K562 (cell line): ENCODE measurements at regions not wholly inside any gene's neighbourhood (a gene's known extent, or its start where the extent isn't known, plus 50 kb on each side); places are given as distances from the start of the nearest gene placed in this dataset.

ENCODE experiments used
- ATAC-seq: fragments of 200-7000 bp; cut with Tn5 transposase; 3 replicates; pipeline ENCODE4 v1.9.1; 2020; ENCODE audit warnings: moderate library complexity
- BruUV-seq: library from RNA; stranded (reverse); fragments of 400-500 nt; replicated peaks from 2 replicates; lab custom pipeline; 2021; lab: Mats Ljungman, UMichigan
- CTCF ChIA-PET: fragments of 300-600 bp; formaldehyde crosslinking; extraction: SDS; loops from one replicate; lab custom pipeline; 2021; ENCODE audit warnings: low intra/inter-chr PET ratio; lab: Yijun Ruan, JAX
- POLR2A ChIA-PET: fragments of 300-600, 350-650 bp; sonication (Branson Sonifier 250); formaldehyde crosslinking; extraction: SDS; loops from one replicate; lab custom pipeline; 2021; ENCODE audit warnings: antibody characterized with exemption, inconsistent platforms; lab: Yijun Ruan, JAX
- DNase-seq, 4 experiments: peaks; one replicate each; pipeline versions ENCODE4 v3.0.0 to v3.0.0-alpha.2; 2011 to 2018; ENCODE audit warnings: low spot score in 3 of 4, mixed read lengths in 3 of 4; ENCODE audit errors: extremely low read depth in 1 of 4
- FAIRE-seq: peaks from 2 replicates; lab custom pipeline; 2011; peaks lifted over from hg19 to GRCh38; lab: Jason Lieb, UNC
- H2AFZ ChIP-seq: 2 replicates; pipeline ENCODE4 v1.6.0; 2011; ENCODE audit warnings: low read depth, low read length, control low read depth, inconsistent platforms
- H3K27ac ChIP-seq: fragments of 200-600 bp; 3 replicates; pipeline ENCODE4 v1.8.0; 2011; ENCODE audit warnings: low read depth, mild to moderate bottlenecking, control low read depth, inconsistent platforms, low read length, moderate library complexity, mixed read lengths; ENCODE audit errors: extremely low read depth
- H3K27me3 ChIP-seq, 2 experiments: fragments of 300-600 bp in 1 of 2; 2 replicates in 1 of 2; 3 replicates in 1 of 2; pipeline versions ENCODE4 v1.6.0 to v1.8.0; 2011; ENCODE audit warnings: inconsistent platforms in 2 of 2, low read length in 2 of 2, mild to moderate bottlenecking in 1 of 2, mixed read lengths in 1 of 2, moderate library complexity in 1 of 2; ENCODE audit not compliant: control insufficient read depth in 2 of 2, insufficient read depth in 2 of 2
- H3K36me3 ChIP-seq: fragments of 300-600 bp; 3 replicates; pipeline ENCODE4 v1.8.0; 2011; ENCODE audit warnings: mild to moderate bottlenecking, low read length, inconsistent platforms; ENCODE audit not compliant: control insufficient read depth, insufficient read depth
- H3K4me1 ChIP-seq, 2 experiments: fragments of 200-600 bp in 1 of 2; replicated peaks in 1 of 2; 2 replicates in 1 of 2; 3 replicates in 1 of 2; pipeline versions ENCODE4 v1.5.1 to v1.8.0; 2011; ENCODE audit warnings: inconsistent platforms in 2 of 2, low read length in 2 of 2, mild to moderate bottlenecking in 1 of 2, mixed read lengths in 1 of 2, moderate library complexity in 1 of 2; ENCODE audit not compliant: control insufficient read depth in 2 of 2, insufficient read depth in 2 of 2
- H3K4me2 ChIP-seq: 2 replicates; pipeline ENCODE4 v1.6.1; 2011; ENCODE audit warnings: low read length, control low read depth, inconsistent platforms, mixed read lengths; ENCODE audit not compliant: insufficient read depth
- H3K4me3 ChIP-seq: fragments of 200-600 bp; sonication (generic), shearing (Covaris generic); 2 replicates; pipeline ENCODE4 v1.5.1; 2016; ENCODE audit warnings: control low read depth, inconsistent platforms
- H3K79me2 ChIP-seq: fragments of 200-600 bp; 3 replicates; pipeline ENCODE4 v1.8.0; 2011; ENCODE audit warnings: low read length, inconsistent platforms; ENCODE audit not compliant: control insufficient read depth, insufficient read depth
- H3K9ac ChIP-seq, 2 experiments: 2 replicates each; pipeline versions ENCODE4 v1.6.0 to v1.6.1; 2011; ENCODE audit warnings: low read depth in 2 of 2, low read length in 2 of 2, control low read depth in 1 of 2, inconsistent platforms in 1 of 2, mild to moderate bottlenecking in 1 of 2, mixed read lengths in 1 of 2; ENCODE audit not compliant: insufficient read depth in 1 of 2
- H3K9me1 ChIP-seq: one replicate; pipeline ENCODE4 v1.6.0; 2011; ENCODE audit warnings: inconsistent platforms, mild to moderate bottlenecking, low read length, moderate library complexity; ENCODE audit not compliant: control insufficient read depth, insufficient read depth
- H3K9me3 ChIP-seq: replicated peaks from 2 replicates; pipeline ENCODE4 v1.5.1; 2011; ENCODE audit warnings: low read depth, low read length, inconsistent platforms; ENCODE audit not compliant: control insufficient read depth, insufficient read depth
- H4K20me1 ChIP-seq: replicated peaks from 2 replicates; pipeline ENCODE4 v1.6.1; 2011; ENCODE audit warnings: low read length, inconsistent platforms, mixed read lengths; ENCODE audit not compliant: control insufficient read depth, insufficient read depth
- ATF7 ChIP-seq: fragments of 450-650 bp; IDR thresholded peaks from 2 replicates; pipeline ENCODE4 v1.7.1; 2014; ENCODE audit warnings: mild to moderate bottlenecking, moderate library complexity
- BMI1 ChIP-seq: fragments of 150-350 bp; IDR thresholded peaks from 2 replicates; pipeline ENCODE4 v1.6.1; 2014; ENCODE audit warnings: low read length
- PHB2 ChIP-seq: fragments of 450-650 bp; IDR thresholded peaks from 2 replicates; pipeline ENCODE4 v1.6.1; 2017; ENCODE audit warnings: low read depth
- SMAD1 ChIP-seq: fragments of 150-350 bp; IDR thresholded peaks from 2 replicates; pipeline ENCODE4 v1.6.1; 2014; ENCODE audit warnings: low read length, low read depth; ENCODE audit not compliant: partially characterized antibody
- U2AF2 ChIP-seq: fragments of 200-400 bp; formaldehyde crosslinking; optimal IDR thresholded peaks from 2 replicates; pipeline ENCODE3; 2017; ENCODE audit warnings: low read depth, mild to moderate bottlenecking, low read length
- ZNF175 ChIP-seq: fragments of 200-800 bp; sonication (Bioruptor generic); IDR thresholded peaks from 2 replicates; pipeline ENCODE4 v1.6.1; 2016; ENCODE audit warnings: low read depth, mild to moderate bottlenecking, missing genetic modification characterization, missing compliant biosample characterization
- ZNF24 ChIP-seq: fragments of 450-650 bp; IDR thresholded peaks from 2 replicates; pipeline ENCODE4 v1.6.1; 2016
- ZSCAN29 ChIP-seq: fragments of 450-650 bp; IDR thresholded peaks from 2 replicates; pipeline ENCODE4 v1.6.1; 2017
- WGBS: fragments of 100-300 bp; shearing (Covaris generic); methylation state at CpG from one replicate; pipeline ENCODE4 v1.1.6; 2016; ENCODE audit warnings: low coverage, mixed read lengths; ENCODE audit not compliant: insufficient coverage; ENCODE audit errors: missing lambda C conversion rate; 5-methylcytosine and 5-hydroxymethylcytosine counted together
- in situ Hi-C: fragments of 300-500 bp; cut with MboI; formaldehyde crosslinking; loops from 4 replicates; pipeline ENCODE4 v1.15.0; 2018; ENCODE audit warnings: inconsistent platforms, mixed read lengths
- intact Hi-C: fragments of 100-400 bp; cut with micrococcal nuclease; formaldehyde crosslinking; loops from 2 replicates; pipeline ENCODE4 v1.14.2; 2022
- TF ChIP-seq, protein P1 (sequence below): fragments of 450-650 bp; formaldehyde crosslinking; conservative IDR thresholded peaks from 2 replicates; pipeline ENCODE4 v1.4.0; 2022; ENCODE audit warnings: mild to moderate bottlenecking, missing genetic modification characterization
- TF ChIP-seq, protein P2 (sequence below): fragments of 450-650 bp; formaldehyde crosslinking; IDR thresholded peaks from 2 replicates; pipeline ENCODE4 v1.4.0; 2022; ENCODE audit warnings: missing genetic modification characterization
- TF ChIP-seq, protein P3 (sequence below): fragments of 450-650 bp; formaldehyde crosslinking; IDR thresholded peaks from 2 replicates; pipeline ENCODE4 v1.4.0; 2020; ENCODE audit warnings: mild to moderate bottlenecking, moderate library complexity
- TF ChIP-seq, protein P4 (sequence below): fragments of 450-650 bp; IDR thresholded peaks from 2 replicates; pipeline ENCODE4 v1.6.1; 2017; ENCODE audit warnings: mild to moderate bottlenecking, moderate library complexity

DNA sequence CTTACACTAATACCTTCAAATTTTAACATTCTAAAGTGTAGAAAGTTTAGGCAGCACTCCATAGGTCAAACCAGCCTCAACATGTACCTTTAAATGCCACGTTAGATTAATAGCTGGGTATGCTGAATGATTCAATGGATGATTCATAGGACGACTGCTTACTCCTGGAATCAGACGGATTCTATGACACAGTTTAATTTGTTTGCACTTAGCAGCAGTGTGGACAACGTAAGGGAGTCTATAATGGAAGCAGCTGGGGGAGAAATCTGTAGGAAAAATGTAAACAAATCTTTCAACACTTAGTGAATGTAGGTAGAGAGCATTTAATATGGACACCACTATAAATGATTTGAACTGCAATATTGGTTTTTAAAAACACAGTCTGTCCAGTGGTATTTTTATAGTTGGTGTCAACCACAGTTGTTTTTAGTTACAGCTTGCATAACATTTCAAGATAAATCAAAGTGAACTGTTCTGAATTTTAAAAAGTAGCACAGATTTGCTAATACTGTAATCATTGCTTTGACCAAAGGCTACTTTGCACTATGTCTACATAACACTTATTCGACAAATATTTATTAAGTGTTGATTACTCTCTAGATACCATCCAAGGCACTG, 701.5 kb upstream of the MEF2C start:
- no peaks in the 10 kb centered on the region for H3K79me2 ChIP-seq
- ChIA-PET POLR2A (no interaction called here), CTCF (no interaction called here)
- no peaks in the 10 kb centered on the region for H3K9me1 ChIP-seq
- H3K27ac ChIP-seq: no peak overlapping the region
- H3K4me2 ChIP-seq: no peak overlapping the region
- no peaks in the 10 kb centered on the region for H3K9me3 ChIP-seq
- no peak overlapping the region for H3K9ac ChIP-seq
- 3% methylated on average over 5 of the region's 5 CpGs for whole genome bisulfite sequencing
- H4K20me1 ChIP-seq: no peaks in the 10 kb centered on the region
- in situ Hi-C loops (no loop called here), intact Hi-C loops (no loop called here)
- no peaks in the 10 kb centered on the region for H3K27me3 ChIP-seq
- DNase-seq (no peak), ATAC-seq (no peak), FAIRE-seq (no peak)
- no peak for TF ChIP-seq SMAD1
- no TSS peak for BruUV-seq
- H2AFZ ChIP-seq: no peak overlapping the region
- no peak overlapping the region for H3K4me3 ChIP-seq
- H3K36me3 ChIP-seq: no peaks in the 10 kb centered on the region
- H3K4me1 ChIP-seq: no peaks in the 10 kb centered on the region

DNA sequence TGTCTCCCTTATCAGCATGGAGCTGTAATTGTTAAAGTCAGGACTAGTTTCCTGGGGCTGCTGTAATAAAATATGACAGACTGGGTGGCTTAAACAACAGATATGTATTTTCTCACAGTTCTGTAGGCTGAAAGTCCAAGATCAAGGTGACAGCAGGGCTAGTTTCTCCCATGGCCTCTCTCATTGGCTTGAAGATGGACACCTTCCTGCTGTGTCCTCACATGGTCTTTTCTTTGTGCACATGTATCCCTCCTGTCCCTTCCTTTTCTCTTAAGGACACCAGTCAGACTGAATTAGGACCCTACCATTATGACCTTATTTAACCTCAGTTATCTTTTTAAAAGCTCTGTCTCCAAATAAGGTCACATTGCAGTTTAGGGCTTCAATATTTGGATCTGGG, 700.5 kb upstream of the MEF2C start:
- Histone ChIP-seq H2AFZ (no peak overlapping the region), H3K4me2 (no peak overlapping the region), H3K79me2 (no peaks in the 10 kb centered on the region), H3K27ac (no peak overlapping the region), H3K9ac (no peak overlapping the region), H4K20me1 (no peaks in the 10 kb centered on the region), H3K36me3 (no peaks in the 10 kb centered on the region), H3K27me3 (no peaks in the 10 kb centered on the region), H3K4me3 (no peak overlapping the region), H3K9me1 (no peaks in the 10 kb centered on the region), H3K4me1 (no peaks in the 10 kb centered on the region), H3K9me3 (no peaks in the 10 kb centered on the region)
- intact Hi-C loops (no loop called here), in situ Hi-C loops (no loop called here)
- CTCF ChIA-PET: no interaction called here
- FAIRE-seq: no peak
- no peak for DNase-seq
- no peak for ATAC-seq
- BruUV-seq: no TSS peak
- POLR2A ChIA-PET: no interaction called here
- no peak for TF ChIP-seq BMI1
- TF ChIP-seq, protein P1, sequence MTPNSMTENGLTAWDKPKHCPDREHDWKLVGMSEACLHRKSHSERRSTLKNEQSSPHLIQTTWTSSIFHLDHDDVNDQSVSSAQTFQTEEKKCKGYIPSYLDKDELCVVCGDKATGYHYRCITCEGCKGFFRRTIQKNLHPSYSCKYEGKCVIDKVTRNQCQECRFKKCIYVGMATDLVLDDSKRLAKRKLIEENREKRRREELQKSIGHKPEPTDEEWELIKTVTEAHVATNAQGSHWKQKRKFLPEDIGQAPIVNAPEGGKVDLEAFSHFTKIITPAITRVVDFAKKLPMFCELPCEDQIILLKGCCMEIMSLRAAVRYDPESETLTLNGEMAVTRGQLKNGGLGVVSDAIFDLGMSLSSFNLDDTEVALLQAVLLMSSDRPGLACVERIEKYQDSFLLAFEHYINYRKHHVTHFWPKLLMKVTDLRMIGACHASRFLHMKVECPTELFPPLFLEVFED (CRISPR knock-in tag): no peak
- TF ChIP-seq, protein P2, sequence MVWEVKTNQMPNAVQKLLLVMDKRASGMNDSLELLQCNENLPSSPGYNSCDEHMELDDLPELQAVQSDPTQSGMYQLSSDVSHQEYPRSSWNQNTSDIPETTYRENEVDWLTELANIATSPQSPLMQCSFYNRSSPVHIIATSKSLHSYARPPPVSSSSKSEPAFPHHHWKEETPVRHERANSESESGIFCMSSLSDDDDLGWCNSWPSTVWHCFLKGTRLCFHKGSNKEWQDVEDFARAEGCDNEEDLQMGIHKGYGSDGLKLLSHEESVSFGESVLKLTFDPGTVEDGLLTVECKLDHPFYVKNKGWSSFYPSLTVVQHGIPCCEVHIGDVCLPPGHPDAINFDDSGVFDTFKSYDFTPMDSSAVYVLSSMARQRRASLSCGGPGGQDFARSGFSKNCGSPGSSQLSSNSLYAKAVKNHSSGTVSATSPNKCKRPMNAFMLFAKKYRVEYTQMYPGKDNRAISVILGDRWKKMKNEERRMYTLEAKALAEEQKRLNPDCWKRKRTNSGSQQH (CRISPR knock-in tag): no peak
- no peak for TF ChIP-seq ZSCAN29
- TF ChIP-seq ZNF24: no peak
- TF ChIP-seq, protein P3, sequence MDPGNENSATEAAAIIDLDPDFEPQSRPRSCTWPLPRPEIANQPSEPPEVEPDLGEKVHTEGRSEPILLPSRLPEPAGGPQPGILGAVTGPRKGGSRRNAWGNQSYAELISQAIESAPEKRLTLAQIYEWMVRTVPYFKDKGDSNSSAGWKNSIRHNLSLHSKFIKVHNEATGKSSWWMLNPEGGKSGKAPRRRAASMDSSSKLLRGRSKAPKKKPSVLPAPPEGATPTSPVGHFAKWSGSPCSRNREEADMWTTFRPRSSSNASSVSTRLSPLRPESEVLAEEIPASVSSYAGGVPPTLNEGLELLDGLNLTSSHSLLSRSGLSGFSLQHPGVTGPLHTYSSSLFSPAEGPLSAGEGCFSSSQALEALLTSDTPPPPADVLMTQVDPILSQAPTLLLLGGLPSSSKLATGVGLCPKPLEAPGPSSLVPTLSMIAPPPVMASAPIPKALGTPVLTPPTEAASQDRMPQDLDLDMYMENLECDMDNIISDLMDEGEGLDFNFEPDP: no peak
- TF ChIP-seq U2AF2: no peak
- TF ChIP-seq ATF7: no peak
- no peak for TF ChIP-seq PHB2
- TF ChIP-seq, protein P4, sequence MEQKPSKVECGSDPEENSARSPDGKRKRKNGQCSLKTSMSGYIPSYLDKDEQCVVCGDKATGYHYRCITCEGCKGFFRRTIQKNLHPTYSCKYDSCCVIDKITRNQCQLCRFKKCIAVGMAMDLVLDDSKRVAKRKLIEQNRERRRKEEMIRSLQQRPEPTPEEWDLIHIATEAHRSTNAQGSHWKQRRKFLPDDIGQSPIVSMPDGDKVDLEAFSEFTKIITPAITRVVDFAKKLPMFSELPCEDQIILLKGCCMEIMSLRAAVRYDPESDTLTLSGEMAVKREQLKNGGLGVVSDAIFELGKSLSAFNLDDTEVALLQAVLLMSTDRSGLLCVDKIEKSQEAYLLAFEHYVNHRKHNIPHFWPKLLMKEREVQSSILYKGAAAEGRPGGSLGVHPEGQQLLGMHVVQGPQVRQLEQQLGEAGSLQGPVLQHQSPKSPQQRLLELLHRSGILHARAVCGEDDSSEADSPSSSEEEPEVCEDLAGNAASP: no peak
- TF ChIP-seq ZNF175 (CRISPR knock-in tag): no peak
